Naive B cell (primary cell): ENCODE measurements at regions not wholly inside any gene's neighbourhood (a gene's known extent, or its start where the extent isn't known, plus 50 kb on each side); places are given as distances from the start of the nearest gene placed in this dataset.

Experiments
- ATAC-seq, 2 donors: fragments of 150-1000 bp; cut with Tn5 transposase; 2 replicates each; pipeline ENCODE4 v1.10.0; 2021; ENCODE audit warnings: low read depth in 2 of 2, mild to moderate bottlenecking in 2 of 2, moderate library complexity in 2 of 2
- DNase-seq: peaks from one replicate; pipeline ENCODE4 v3.0.0; 2022
- H3K27ac Mint-ChIP-seq, 6 donors: one replicate each; pipeline ENCODE4 v1.8.0; 2020 to 2022; ENCODE audit warnings: mild to moderate bottlenecking in 6 of 6, mixed read lengths in 6 of 6, moderate library complexity in 5 of 6, inconsistent platforms in 2 of 6
- H3K27me3 Mint-ChIP-seq, 3 donors: one replicate each; pipeline ENCODE4 v1.8.0; 2021 to 2022; ENCODE audit warnings: mixed read lengths in 3 of 3, mild to moderate bottlenecking in 1 of 3
- H3K36me3 Mint-ChIP-seq, 2 donors: one replicate each; pipeline ENCODE4 v1.8.0; 2020 to 2022; ENCODE audit warnings: mixed read lengths in 2 of 2, inconsistent platforms in 1 of 2, mild to moderate bottlenecking in 1 of 2
- H3K4me1 Mint-ChIP-seq, 3 donors: one replicate each; pipeline ENCODE4 v1.8.0; 2020 to 2022; ENCODE audit warnings: mixed read lengths in 3 of 3, inconsistent platforms in 1 of 3, mild to moderate bottlenecking in 1 of 3, moderate library complexity in 1 of 3
- H3K4me3 Mint-ChIP-seq, 8 donors: one replicate each; pipeline ENCODE4 v1.8.0; 2020 to 2022; ENCODE audit warnings: mild to moderate bottlenecking in 8 of 8, mixed read lengths in 8 of 8, moderate library complexity in 8 of 8, inconsistent platforms in 2 of 8
- H3K9me3 Mint-ChIP-seq, 7 donors: one replicate each; pipeline ENCODE4 v1.8.0; 2020 to 2022; ENCODE audit warnings: mixed read lengths in 7 of 7, mild to moderate bottlenecking in 5 of 7, inconsistent platforms in 2 of 7, moderate library complexity in 1 of 7

- H3K4me3 Mint-ChIP-seq: no peak overlapping the region
These were observed 462.6 kb downstream of the HDGFL1 start for GRCh38 chr6:23031986-23032385.

DNA sequence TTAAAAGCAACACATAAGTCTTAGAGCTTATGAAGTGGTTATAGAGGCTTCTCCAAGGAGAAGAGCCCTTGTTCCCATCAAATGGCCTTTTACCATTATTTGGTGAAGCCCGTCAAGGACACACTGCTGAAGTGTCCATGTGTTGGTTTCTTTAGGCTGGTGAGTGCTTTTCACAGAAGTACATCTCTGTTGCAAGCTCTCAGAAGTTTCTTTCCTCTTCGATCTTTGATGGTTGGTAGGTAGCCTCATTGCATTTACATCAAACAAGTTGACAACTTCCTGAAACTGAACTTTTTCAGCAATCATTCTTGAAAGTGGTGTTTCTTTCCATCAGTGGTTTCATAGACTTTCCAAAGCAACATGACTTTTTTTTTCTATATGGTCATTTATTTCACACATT, 465.6 kb downstream of the HDGFL1 start:
- Mint-ChIP-seq H3K36me3 (no peaks in the 10 kb centered on the region), H3K4me1 (no peaks in the 10 kb centered on the region), H3K4me3 (no peak overlapping the region), H3K27ac (no peak overlapping the region), H3K27me3 (no peaks in the 10 kb centered on the region), H3K9me3 (peaks cover 0 to 4% (median 0%) of the 10 kb centered on the region in 7 donors)
- DNase-seq: no peak
- no peak for ATAC-seq

More at GRCh38 chr6:23031986-23032385, 462.6 kb downstream of the HDGFL1 start:
- ATAC-seq: no peak
- Mint-ChIP-seq H3K36me3 (no peaks in the 10 kb centered on the region), H3K9me3 (peaks cover 0 to 4% (median 0%) of the 10 kb centered on the region in 7 donors), H3K27me3 (no peaks in the 10 kb centered on the region), H3K27ac (no peak overlapping the region), H3K4me1 (no peaks in the 10 kb centered on the region)
- DNase-seq: no peak

- DNase-seq: no peak
- H3K27me3 Mint-ChIP-seq: no peaks in the 10 kb centered on the region
- no peaks in the 10 kb centered on the region for H3K4me1 Mint-ChIP-seq
- peaks cover 0 to 4% (median 0%) of the 10 kb centered on the region in 7 donors for H3K9me3 Mint-ChIP-seq
- no peak overlapping the region for H3K4me3 Mint-ChIP-seq
- ATAC-seq: no peak
- H3K36me3 Mint-ChIP-seq: no peaks in the 10 kb centered on the region
- no peak overlapping the region for H3K27ac Mint-ChIP-seq
These were observed 467.1 kb downstream of the HDGFL1 start for GRCh38 chr6:23036406-23036983.

DNA sequence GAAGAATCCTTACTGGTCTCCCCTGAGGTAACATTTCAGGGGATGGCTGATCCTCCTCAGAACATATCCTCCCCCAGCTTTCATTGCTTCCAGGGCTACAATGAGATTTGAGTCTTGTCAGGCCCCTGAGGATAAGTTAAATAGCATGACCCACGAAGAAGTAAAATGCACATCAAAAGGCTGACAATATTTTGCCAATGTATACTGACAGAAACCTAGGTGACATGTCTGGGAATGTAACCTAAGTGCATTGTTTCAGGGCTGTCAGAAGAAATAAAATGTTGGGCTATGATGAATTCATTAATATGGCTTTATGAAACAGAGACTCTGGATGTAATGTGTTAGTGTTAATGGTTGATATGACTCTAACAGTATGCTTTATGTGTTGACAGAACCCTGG, 471.5 kb downstream of the HDGFL1 start:
- ATAC-seq (no peak), DNase-seq (no peak)
- H3K27me3 Mint-ChIP-seq: peaks cover 0 to 4% (median 0%) of the 10 kb centered on the region in 3 donors
- H3K36me3 Mint-ChIP-seq: no peaks in the 10 kb centered on the region
- H3K27ac Mint-ChIP-seq: no peak overlapping the region
- H3K9me3 Mint-ChIP-seq: peaks cover 0 to 5% (median 0%) of the 10 kb centered on the region in 7 donors
- H3K4me3 Mint-ChIP-seq: no peak overlapping the region
- no peaks in the 10 kb centered on the region for H3K4me1 Mint-ChIP-seq

DNA sequence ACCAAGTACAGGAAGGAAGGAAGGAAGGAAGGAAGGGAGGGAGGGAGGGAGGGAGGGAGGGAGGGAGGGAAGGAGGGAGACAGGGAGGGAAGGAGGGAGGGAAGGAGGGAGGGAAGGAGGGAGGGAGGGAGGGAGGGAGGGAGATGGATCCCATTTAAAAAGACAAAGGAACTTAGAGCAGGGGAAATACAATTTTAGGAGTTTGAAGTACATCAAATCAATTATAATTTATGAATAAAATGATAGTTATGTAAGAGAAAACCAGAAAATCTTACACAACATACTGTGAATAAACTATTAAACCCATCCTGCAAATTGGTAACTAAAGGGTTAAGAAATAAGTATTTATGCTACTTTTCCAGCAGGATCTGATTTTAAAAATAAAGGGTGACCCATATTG, 475.9 kb downstream of the HDGFL1 start:
- H3K36me3 Mint-ChIP-seq: no peaks in the 10 kb centered on the region
- no peak for ATAC-seq
- no peak overlapping the region for H3K4me3 Mint-ChIP-seq
- no peak overlapping the region for H3K27ac Mint-ChIP-seq
- H3K27me3 Mint-ChIP-seq: peaks cover 0 to 4% (median 0%) of the 10 kb centered on the region in 3 donors
- no peaks in the 10 kb centered on the region for H3K4me1 Mint-ChIP-seq
- H3K9me3 Mint-ChIP-seq: peaks cover 0 to 10% (median 4%) of the 10 kb centered on the region in 7 donors
- no peak for DNase-seq

DNA sequence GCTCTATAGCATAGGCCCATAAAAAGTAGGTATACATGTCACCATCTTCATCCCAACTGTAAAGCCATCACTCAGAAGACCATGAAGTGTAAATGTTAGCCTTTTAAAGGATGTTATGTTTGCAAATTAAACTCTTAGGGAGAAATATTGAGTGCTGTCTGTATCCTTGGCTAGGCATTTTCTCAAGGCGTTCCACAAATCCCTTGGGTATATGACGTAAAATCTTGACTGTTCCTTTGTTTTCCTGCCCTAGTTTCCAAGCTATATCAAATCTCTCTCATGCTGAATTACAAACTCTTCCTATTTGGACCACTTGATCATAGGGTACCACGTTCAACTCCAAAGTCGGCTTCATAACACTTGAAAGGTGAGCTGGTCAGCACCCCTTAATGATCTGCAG, 486.2 kb downstream of the HDGFL1 start:
- H3K4me1 Mint-ChIP-seq: no peaks in the 10 kb centered on the region
- no peak overlapping the region for H3K4me3 Mint-ChIP-seq
- H3K9me3 Mint-ChIP-seq: peaks cover 0 to 18% (median 8%) of the 10 kb centered on the region in 7 donors
- DNase-seq: no peak
- no peaks in the 10 kb centered on the region for H3K36me3 Mint-ChIP-seq
- ATAC-seq: no peak
- H3K27me3 Mint-ChIP-seq: peaks cover 0 to 3% (median 0%) of the 10 kb centered on the region in 3 donors
- no peak overlapping the region for H3K27ac Mint-ChIP-seq

- Mint-ChIP-seq H3K4me3 (no peak overlapping the region), H3K27ac (no peak overlapping the region), H3K36me3 (no peaks in the 10 kb centered on the region), H3K9me3 (peaks cover 0 to 10% (median 5%) of the 10 kb centered on the region in 7 donors), H3K27me3 (no peaks in the 10 kb centered on the region), H3K4me1 (no peaks in the 10 kb centered on the region)
- DNase-seq (no peak), ATAC-seq (no peak)
These were observed 504.5 kb downstream of the HDGFL1 start for GRCh38 chr6:23073821-23074220.

DNA sequence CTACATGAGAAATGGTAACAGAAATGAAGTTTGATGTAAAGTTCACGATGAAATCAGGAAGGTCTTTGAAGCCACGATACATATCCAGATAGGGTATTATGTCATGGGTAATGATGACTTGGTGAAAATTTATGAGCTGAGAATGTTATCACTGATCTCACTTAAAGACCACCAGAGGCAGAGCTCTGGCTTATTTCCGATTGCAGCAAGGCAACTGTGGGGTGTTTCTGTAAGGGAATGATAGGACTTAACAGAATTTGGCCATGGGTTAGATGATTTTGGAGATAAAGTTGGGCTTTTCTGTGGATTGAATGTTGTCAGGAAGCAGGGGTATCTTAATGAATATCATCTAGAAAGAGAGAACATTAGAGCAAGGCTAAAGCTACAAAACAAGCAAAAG, 508.4 kb downstream of the HDGFL1 start:
- Mint-ChIP-seq H3K4me1 (no peaks in the 10 kb centered on the region), H3K4me3 (no peak overlapping the region), H3K27ac (no peak overlapping the region), H3K27me3 (no peaks in the 10 kb centered on the region), H3K36me3 (no peaks in the 10 kb centered on the region), H3K9me3 (peaks cover 0 to 14% (median 2%) of the 10 kb centered on the region in 7 donors)
- ATAC-seq (no peak), DNase-seq (no peak)

GRCh38 chr6:23081701-23082100, 512.3 kb downstream of the HDGFL1 start:
- H3K36me3 Mint-ChIP-seq: no peaks in the 10 kb centered on the region
- no peak overlapping the region for H3K4me3 Mint-ChIP-seq
- H3K4me1 Mint-ChIP-seq: no peaks in the 10 kb centered on the region
- H3K27ac Mint-ChIP-seq: no peak overlapping the region
- DNase-seq (no peak), ATAC-seq (no peak)
- peaks cover 0 to 4% (median 0%) of the 10 kb centered on the region in 7 donors for H3K9me3 Mint-ChIP-seq
- no peaks in the 10 kb centered on the region for H3K27me3 Mint-ChIP-seq

- Mint-ChIP-seq H3K36me3 (no peaks in the 10 kb centered on the region), H3K9me3 (peaks cover 0 to 7% (median 0%) of the 10 kb centered on the region in 7 donors), H3K27me3 (no peaks in the 10 kb centered on the region), H3K4me1 (no peaks in the 10 kb centered on the region), H3K27ac (no peak overlapping the region), H3K4me3 (no peak overlapping the region)
- no peak for DNase-seq
- ATAC-seq: no peak
These were observed 516.7 kb downstream of the HDGFL1 start for GRCh38 chr6:23086100-23086499.

DNA sequence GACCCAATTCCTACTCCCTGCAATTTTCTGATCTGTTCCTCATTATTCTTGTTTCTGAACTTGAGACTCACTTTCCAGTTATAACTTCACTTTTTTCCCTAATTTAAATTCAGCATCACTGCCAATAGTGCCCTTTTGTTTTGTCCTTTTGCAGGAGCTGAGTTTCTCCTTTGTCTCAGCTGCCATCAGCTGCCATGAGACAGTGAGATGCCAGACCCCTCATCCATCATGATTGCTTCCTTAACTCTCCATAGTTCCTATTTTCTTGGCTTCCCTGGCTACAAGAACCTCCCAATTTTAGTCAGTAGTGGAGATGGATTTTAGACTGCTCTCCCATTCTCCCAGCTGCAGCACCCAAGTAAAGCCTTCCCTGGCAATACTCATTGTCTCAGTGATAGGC, 518.1 kb downstream of the HDGFL1 start:
- ATAC-seq (no peak), DNase-seq (no peak)
- Mint-ChIP-seq H3K4me1 (no peaks in the 10 kb centered on the region), H3K9me3 (peaks cover 0 to 9% (median 0%) of the 10 kb centered on the region in 7 donors), H3K36me3 (no peaks in the 10 kb centered on the region), H3K27me3 (no peaks in the 10 kb centered on the region), H3K27ac (no peak overlapping the region), H3K4me3 (no peak overlapping the region)

DNA sequence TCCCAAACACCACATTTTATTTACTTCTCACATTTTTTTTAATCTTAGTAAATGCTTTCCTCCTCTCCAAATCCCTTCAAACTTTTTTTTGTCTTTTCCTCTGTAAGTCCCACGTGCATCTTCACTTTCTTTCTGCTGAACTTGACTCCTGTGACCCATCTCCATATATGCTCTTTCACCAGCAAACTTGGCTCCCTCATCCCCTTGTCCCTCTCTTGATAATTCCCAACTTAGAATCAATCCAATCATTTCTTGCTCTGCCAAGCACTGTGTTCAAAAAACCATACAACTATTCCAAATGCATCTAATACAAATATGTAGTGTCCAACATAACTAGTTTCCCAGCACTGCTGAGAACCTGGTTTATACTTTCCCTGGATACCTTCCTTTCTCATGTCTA, 519.4 kb downstream of the HDGFL1 start:
- H3K4me3 Mint-ChIP-seq: no peak overlapping the region
- ATAC-seq: no peak

GRCh38 chr6:23089981-23090380, 520.6 kb downstream of the HDGFL1 start:
- Mint-ChIP-seq H3K27me3 (no peaks in the 10 kb centered on the region), H3K4me3 (no peak overlapping the region), H3K36me3 (no peaks in the 10 kb centered on the region), H3K4me1 (no peaks in the 10 kb centered on the region), H3K9me3 (peaks cover 0 to 14% (median 5%) of the 10 kb centered on the region in 7 donors), H3K27ac (no peak overlapping the region)
- DNase-seq: no peak
- ATAC-seq: no peak

More for the DNA sequence above, 519.4 kb downstream of the HDGFL1 start:
- H3K9me3 Mint-ChIP-seq: peaks cover 0 to 11% (median 0%) of the 10 kb centered on the region in 7 donors
- no peak overlapping the region for H3K27ac Mint-ChIP-seq
- no peaks in the 10 kb centered on the region for H3K36me3 Mint-ChIP-seq
- no peak for DNase-seq
- H3K27me3 Mint-ChIP-seq: no peaks in the 10 kb centered on the region
- no peaks in the 10 kb centered on the region for H3K4me1 Mint-ChIP-seq

GRCh38 chr6:23091795-23092194, 522.4 kb downstream of the HDGFL1 start:
- Mint-ChIP-seq H3K9me3 (peaks cover 0 to 20% (median 12%) of the 10 kb centered on the region in 7 donors), H3K36me3 (no peaks in the 10 kb centered on the region), H3K4me1 (no peaks in the 10 kb centered on the region), H3K4me3 (no peak overlapping the region), H3K27me3 (no peaks in the 10 kb centered on the region), H3K27ac (no peak overlapping the region)
- ATAC-seq: no peak
- DNase-seq: no peak

- DNase-seq: no peak
- peaks cover 8 to 40% (median 11%) of the 10 kb centered on the region in 7 donors for H3K9me3 Mint-ChIP-seq
These were observed 527.5 kb downstream of the HDGFL1 start for GRCh38 chr6:23096876-23097275.

More at GRCh38 chr6:23096876-23097275, 527.5 kb downstream of the HDGFL1 start:
- Mint-ChIP-seq H3K4me1 (no peaks in the 10 kb centered on the region), H3K27ac (no peak overlapping the region), H3K27me3 (no peaks in the 10 kb centered on the region), H3K4me3 (no peak overlapping the region), H3K36me3 (no peaks in the 10 kb centered on the region)
- ATAC-seq: no peak
